ENCODE measurements at regions not wholly inside any gene's neighbourhood (a gene's known extent, or its start where the extent isn't known, plus 50 kb on each side); places are given as distances from the start of the nearest gene placed in this dataset.

DNA sequence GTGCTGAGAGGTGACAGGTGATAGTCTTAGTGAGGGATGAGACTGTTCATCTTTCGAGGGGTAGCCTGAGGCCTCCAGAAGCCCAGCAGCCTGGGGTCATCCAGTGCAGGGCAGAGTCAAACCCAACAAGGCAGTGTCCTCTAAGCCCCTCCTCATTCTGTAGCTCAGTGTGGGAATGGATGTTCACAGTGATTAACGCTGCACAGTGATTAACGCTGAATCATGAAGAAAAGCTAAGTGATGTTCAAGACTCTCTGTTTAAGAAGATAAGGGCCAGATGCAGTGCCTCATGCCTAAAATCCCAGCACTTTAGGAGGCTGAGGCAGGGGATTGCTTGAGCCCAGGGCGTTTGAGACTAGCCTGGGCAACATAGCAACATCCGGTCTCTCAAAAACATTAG lies 56.3 kb upstream of the LAPTM4A start:
- Histone ChIP-seq H3K23me2 (ENCODE audit: low read depth, low read length) (no peaks in the 10 kb centered on the region), H3K4me1 (replicated peaks in 1 of 4; ENCODE audit: control insufficient read depth in 3 of 4, insufficient read depth in 4 of 4, low read length in 3 of 4) (peaks cover 0 to 2% (median 0%) of the 10 kb centered on the region in 4 experiments; a peak in 1 of 7 replicates), H3K27me3 (replicated peaks in 1 of 4; ENCODE audit: control insufficient read depth in 3 of 4, extremely low read depth in 1 of 4, insufficient read depth in 3 of 4, low read length in 3 of 4) (peaks cover 0 to 5% (median 3%) of the 10 kb centered on the region in 4 experiments; a peak in 3 of 7 replicates), H3K56ac (replicated peaks; ENCODE audit: insufficient read length, low read depth, low read length) (no peak overlapping the region), H3K36me3 (ENCODE audit: control insufficient read depth in 2 of 4, insufficient read depth in 4 of 4, low read length in 3 of 4) (no peaks in the 10 kb centered on the region), H3K79me1 (ENCODE audit: low read depth, low read length) (no peaks in the 10 kb centered on the region), H2BK120ac (replicated peaks; ENCODE audit: low read depth, low read length) (no peak overlapping the region), H3K9me3 (ENCODE audit: insufficient read depth in 2 of 2, low read depth in 1 of 2, low read length in 1 of 2) (no peaks in the 10 kb centered on the region), H3K9ac (replicated peaks in 1 of 4; ENCODE audit: extremely low read depth in 1 of 4, low read depth in 3 of 4, low read length in 3 of 4) (no peak overlapping the region), H3K4ac (replicated peaks; ENCODE audit: insufficient read length, low read depth, low read length) (no peak overlapping the region), H3K79me2 (ENCODE audit: control insufficient read depth in 1 of 2, insufficient read depth in 2 of 2, low read length in 2 of 2) (no peaks in the 10 kb centered on the region), H3K14ac (ENCODE audit: insufficient read length) (no peak overlapping the region), H4K5ac (ENCODE audit: insufficient read length, low read depth, low read length) (no peak overlapping the region), H4K91ac (replicated peaks; ENCODE audit: insufficient read length, low read length) (no peak overlapping the region), H2BK12ac (ENCODE audit: low read depth, low read length) (no peak overlapping the region), H3K27ac (ENCODE audit: low read depth, low read length) (no peak overlapping the region), H3K18ac (ENCODE audit: extremely low read depth, low read length) (no peak overlapping the region), H3K4me2 (ENCODE audit: insufficient read depth in 1 of 2, low read depth in 2 of 2, low read length in 2 of 2) (no peak overlapping the region; a peak in 1 of 4 replicates), H2AK5ac (ENCODE audit: low read depth, low read length) (no peak overlapping the region), H2BK20ac (ENCODE audit: low read length) (no peak overlapping the region), H3K23ac (ENCODE audit: insufficient read length) (no peak overlapping the region), H4K20me1 (replicated peaks in 1 of 2; ENCODE audit: control insufficient read depth in 1 of 2, insufficient read depth in 2 of 2, low read length in 2 of 2) (no peaks in the 10 kb centered on the region), H3K4me3 (ENCODE audit: extremely low read depth in 1 of 4, insufficient read depth in 2 of 4, low read depth in 3 of 4, low read length in 4 of 4) (no peak overlapping the region), H2BK5ac (ENCODE audit: low read depth, low read length) (no peak overlapping the region), H2BK15ac (ENCODE audit: low read length) (no peak overlapping the region; the same call in 1 of the 2 replicates), H4K8ac (ENCODE audit: extremely low read depth, insufficient read depth, low read length) (no peak overlapping the region), H2AFZ (ENCODE audit: low read length) (no peak overlapping the region)
- DNase-seq (ENCODE audit: low read depth in 1 of 2, low spot score in 2 of 2) = no peak
- POLR2A ChIA-PET (ENCODE audit: partially characterized antibody) = interaction anchor here (1.0 to 1.6 kb wide), 4 partner anchors 13 to 339 kb away, joined by 3 to 4 read pairs (median 3); partner anchors contain the start of gene RHOB
- CTCF ChIA-PET (ENCODE audit: partially characterized antibody) = interaction anchor here (0.6 to 12.8 kb wide), 24 partner anchors 12 to 303 kb away, joined by 3 to 163 read pairs (median 4); partner anchors contain the start of gene SDC1
- TF ChIP-seq POU5F1 (IDR thresholded peaks at IDR 0.05; ENCODE audit: low read depth, low read length) (no peak), TAF7 (optimal IDR thresholded peaks at IDR 0.05; ENCODE audit: borderline replicate concordance, low read depth, low read length) (no peak), BRCA1 (IDR thresholded peaks at IDR 0.05; ENCODE audit: low read depth, low read length) (no peak), GABPA (IDR thresholded peaks at IDR 0.05; ENCODE audit: borderline replicate concordance, insufficient read depth, low read length) (no peak)
- TF ChIP-seq, protein P1, sequence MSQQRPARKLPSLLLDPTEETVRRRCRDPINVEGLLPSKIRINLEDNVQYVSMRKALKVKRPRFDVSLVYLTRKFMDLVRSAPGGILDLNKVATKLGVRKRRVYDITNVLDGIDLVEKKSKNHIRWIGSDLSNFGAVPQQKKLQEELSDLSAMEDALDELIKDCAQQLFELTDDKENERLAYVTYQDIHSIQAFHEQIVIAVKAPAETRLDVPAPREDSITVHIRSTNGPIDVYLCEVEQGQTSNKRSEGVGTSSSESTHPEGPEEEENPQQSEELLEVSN (IDR thresholded peaks at IDR 0.05) = no peak
- TF ChIP-seq, protein P2, sequence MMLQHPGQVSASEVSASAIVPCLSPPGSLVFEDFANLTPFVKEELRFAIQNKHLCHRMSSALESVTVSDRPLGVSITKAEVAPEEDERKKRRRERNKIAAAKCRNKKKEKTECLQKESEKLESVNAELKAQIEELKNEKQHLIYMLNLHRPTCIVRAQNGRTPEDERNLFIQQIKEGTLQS (IDR thresholded peaks at IDR 0.05; ENCODE audit: insufficient read depth, low read depth, low read length) = no peak
- FAIRE-seq = no peak
- 83% methylated on average over 5 of the region's 5 CpGs; no CpG with 5 or more reads in 1 of the 2 experiments for WGBS, 2 experiments (ENCODE audit: extremely low coverage in 1 of 2, insufficient coverage in 1 of 2, insufficient read length in 1 of 2, insufficient replicate concordance in 2 of 2, low coverage in 1 of 2, low lambda C conversion rate in 2 of 2, missing lambda C conversion rate in 1 of 2)
